SK-N-SH (cell line): ENCODE measurements at regions not wholly inside any gene's neighbourhood (a gene's known extent, or its start where the extent isn't known, plus 50 kb on each side); places are given as distances from the start of the nearest gene placed in this dataset.

Source experiments
- CTCF ChIA-PET: fragments of 300-600, 350-600 bp; formaldehyde crosslinking; extraction: SDS; loops from one replicate; lab custom pipeline; 2021; lab: Yijun Ruan, JAX
- POLR2A ChIA-PET: fragments of 350-600 bp; sonication (Branson Sonifier 250); formaldehyde crosslinking; extraction: SDS; loops from one replicate; lab custom pipeline; 2020; ENCODE audit warnings: antibody characterized with exemption, inconsistent platforms; lab: Yijun Ruan, JAX
- DNase-seq: peaks from one replicate; pipeline ENCODE4 v3.0.0; 2012
- H2AFZ ChIP-seq: fragments of 200-600 bp; sonication (generic); 2 replicates; pipeline ENCODE4 v1.8.1; 2016; ENCODE audit warnings: antibody characterized with exemption, mild to moderate bottlenecking, low read depth
- H3F3A ChIP-seq: fragments of 200-600 bp; sonication (generic); replicated peaks from 2 replicates; pipeline ENCODE3; 2016; ENCODE audit warnings: antibody characterized with exemption, mild to moderate bottlenecking; ENCODE audit not compliant: insufficient read depth
- H3K27ac ChIP-seq, 2 experiments: fragments of 200-500 bp in 1 of 2; fragments of 200-600 bp in 1 of 2; sonication (Bioruptor generic) in 1 of 2; sonication (generic), shearing (Covaris generic) in 1 of 2; 2 replicates each; pipeline versions ENCODE4 v1.5.1 to v1.6.1; 2014 to 2016; ENCODE audit warnings: low read depth in 2 of 2, inconsistent platforms in 1 of 2, low read length in 1 of 2, mild to moderate bottlenecking in 1 of 2, mixed read lengths in 1 of 2
- H3K27me3 ChIP-seq: fragments of 200-600 bp; sonication (generic), shearing (Covaris generic); 2 replicates; pipeline ENCODE4 v1.6.1; 2016; ENCODE audit warnings: mixed run types; ENCODE audit not compliant: insufficient read depth
- H3K36me3 ChIP-seq, 2 experiments: fragments of 200-500 bp in 1 of 2; fragments of 200-600 bp in 1 of 2; sonication (Bioruptor generic) in 1 of 2; sonication (generic) in 1 of 2; replicated peaks in 1 of 2; 2 replicates each; pipeline versions ENCODE3 to v1.5.1; 2014 to 2016; ENCODE audit warnings: low read length in 1 of 2, mild to moderate bottlenecking in 1 of 2; ENCODE audit not compliant: insufficient read depth in 2 of 2, control insufficient read depth in 1 of 2
- H3K4me1 ChIP-seq, 2 experiments: fragments of 200-500 bp in 1 of 2; fragments of 200-600 bp in 1 of 2; sonication (Bioruptor generic) in 1 of 2; sonication (generic), shearing (Covaris generic) in 1 of 2; 2 replicates each; pipeline versions ENCODE4 v1.5.1 to v1.6.1; 2014 to 2016; ENCODE audit warnings: low read depth in 1 of 2, low read length in 1 of 2, mixed run types in 1 of 2; ENCODE audit not compliant: insufficient read depth in 2 of 2, control insufficient read depth in 1 of 2
- H3K4me2 ChIP-seq: fragments of 200-600 bp; sonication (generic), shearing (Covaris generic); 2 replicates; pipeline ENCODE4 v1.6.1; 2017; ENCODE audit warnings: mixed run types
- H3K4me3 ChIP-seq, 2 experiments: fragments of 200-500 bp in 1 of 2; fragments of 200-600 bp in 1 of 2; sonication (Bioruptor generic) in 1 of 2; sonication (generic), shearing (Covaris generic) in 1 of 2; 2 replicates each; pipeline versions ENCODE4 v1.5.1 to v1.8.1; 2014 to 2016; ENCODE audit warnings: low read depth in 2 of 2, inconsistent platforms in 1 of 2, low read length in 1 of 2, mild to moderate bottlenecking in 1 of 2, mixed read lengths in 1 of 2, moderate library complexity in 1 of 2
- H3K79me2 ChIP-seq: fragments of 200-600 bp; sonication (generic); 2 replicates; pipeline ENCODE4 v1.8.1; 2017; ENCODE audit warnings: mild to moderate bottlenecking; ENCODE audit not compliant: insufficient read depth
- H3K9ac ChIP-seq: fragments of 200-600 bp; sonication (generic); 2 replicates; pipeline ENCODE4 v1.6.1; 2017; ENCODE audit warnings: mixed run types
- H3K9me2 ChIP-seq: fragments of 200-600 bp; sonication (generic); 2 replicates; pipeline ENCODE4 v1.6.1; 2017; ENCODE audit warnings: mixed run types
- H3K9me3 ChIP-seq: fragments of 200-600 bp; sonication (generic); 2 replicates; pipeline ENCODE4 v1.6.1; 2017; ENCODE audit warnings: mixed run types, mild to moderate bottlenecking, moderate library complexity
- H4K20me1 ChIP-seq: fragments of 200-600 bp; sonication (generic); 2 replicates; pipeline ENCODE4 v1.6.1; 2017; ENCODE audit warnings: mild to moderate bottlenecking, mixed run types; ENCODE audit not compliant: insufficient read depth
- ELF1 ChIP-seq: IDR thresholded peaks from 2 replicates; pipeline ENCODE4 v1.4.0; 2012
- EZH2phosphoT487 ChIP-seq: fragments of 200-600 bp; sonication (generic); IDR thresholded peaks from 2 replicates; pipeline ENCODE4 v1.6.1; 2017; ENCODE audit warnings: low read depth, mixed run types, mild to moderate bottlenecking, antibody characterized with exemption, moderate library complexity, borderline replicate concordance
- FOXJ3 ChIP-seq: sonication (generic); formaldehyde crosslinking; IDR thresholded peaks from 2 replicates; pipeline ENCODE4 v1.5.1; 2020; ENCODE audit warnings: mild to moderate bottlenecking, missing genetic modification reagents
- MXI1 ChIP-seq: IDR thresholded peaks from 2 replicates; pipeline ENCODE4 v1.6.1; 2012; ENCODE audit warnings: mild to moderate bottlenecking, low read depth, low read length, improper control_type of control experiment
- NFIC ChIP-seq: IDR thresholded peaks from 2 replicates; pipeline ENCODE4 v1.4.0; 2012; ENCODE audit warnings: borderline replicate concordance
- NRF1 ChIP-seq: IDR thresholded peaks from 2 replicates; pipeline ENCODE4 v1.6.1; 2012; ENCODE audit warnings: low read depth, mild to moderate bottlenecking, low read length
- RAD21 ChIP-seq: IDR thresholded peaks from 2 replicates; pipeline ENCODE4 v1.6.1; 2012; ENCODE audit warnings: mild to moderate bottlenecking, low read length
- RCOR1 ChIP-seq: fragments of 150-350 bp; IDR thresholded peaks from 2 replicates; pipeline ENCODE4 v1.6.1; 2017; ENCODE audit warnings: antibody characterized with exemption, low read length
- RXRA ChIP-seq: IDR thresholded peaks from 2 replicates; pipeline ENCODE4 v1.4.0; 2012; ENCODE audit warnings: low read depth, mild to moderate bottlenecking, borderline replicate concordance
- SIN3A ChIP-seq: IDR thresholded peaks from 2 replicates; pipeline ENCODE4 v1.6.1; 2012; ENCODE audit warnings: low read depth, mild to moderate bottlenecking, low read length, moderate library complexity, borderline replicate concordance
- SMC3 ChIP-seq: IDR thresholded peaks from 2 replicates; pipeline ENCODE4 v1.6.1; 2012; ENCODE audit warnings: low read depth, low read length, improper control_type of control experiment
- TAF1 ChIP-seq: IDR thresholded peaks from 2 replicates; pipeline ENCODE4 v1.6.1; 2012; ENCODE audit warnings: low read depth, mild to moderate bottlenecking, low read length, moderate library complexity, borderline replicate concordance
- TCF12 ChIP-seq: IDR thresholded peaks from 2 replicates; pipeline ENCODE4 v1.4.0; 2012
- TEAD4 ChIP-seq: IDR thresholded peaks from 2 replicates; pipeline ENCODE4 v1.4.0; 2012; ENCODE audit warnings: mild to moderate bottlenecking, borderline replicate concordance; ENCODE audit not compliant: insufficient read depth
- YY1 ChIP-seq: IDR thresholded peaks from 2 replicates; pipeline ENCODE4 v1.4.0; 2012; ENCODE audit warnings: low read depth, mild to moderate bottlenecking
- WGBS: methylation state at CpG from one replicate; pipeline ENCODE4 v1.1.6; 2017; ENCODE audit warnings: low lambda C conversion rate; 5-methylcytosine and 5-hydroxymethylcytosine counted together
- TF ChIP-seq, protein P1 (sequence below): IDR thresholded peaks from 2 replicates; pipeline ENCODE4 v1.4.0; 2012; ENCODE audit warnings: low read depth, borderline replicate concordance
- TF ChIP-seq, protein P2 (sequence below): IDR thresholded peaks from 2 replicates; pipeline ENCODE4 v1.4.0; 2012; ENCODE audit warnings: low read depth
- TF ChIP-seq, protein P3 (sequence below): fragments of 150-350 bp; IDR thresholded peaks from 2 replicates; pipeline ENCODE4 v1.6.1; 2016; ENCODE audit warnings: mild to moderate bottlenecking, low read depth, low read length

DNA sequence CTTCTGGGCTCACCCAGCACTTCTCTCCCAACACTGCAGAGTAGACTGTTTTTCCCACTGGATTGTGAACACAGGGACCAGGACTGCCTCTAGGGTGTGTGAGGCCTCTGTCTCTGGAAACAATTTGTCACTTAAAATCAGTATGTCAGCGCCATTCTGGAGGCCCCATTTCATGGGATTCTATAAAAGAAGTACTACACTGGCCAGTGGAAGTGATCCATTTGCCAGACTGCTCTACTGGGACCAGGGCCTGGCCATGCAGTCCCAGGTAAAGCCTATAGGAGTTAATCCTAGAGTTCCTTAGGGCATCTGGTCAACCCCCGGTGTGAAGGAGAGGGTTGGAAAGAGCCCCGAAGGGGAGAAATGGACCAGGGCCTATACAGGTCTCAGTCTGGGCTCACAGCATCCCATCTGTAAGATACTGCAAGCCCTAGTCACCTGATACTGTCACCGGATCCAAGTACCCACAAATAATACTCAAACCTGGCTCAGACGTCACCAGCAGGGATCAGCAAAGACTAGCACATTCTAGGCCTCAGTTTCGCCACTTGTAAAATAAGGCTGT, 245.0 kb downstream of the FOXD2 start:
- POLR2A ChIA-PET: no interaction called here
- 0 out of 2 replicates have a peak, but pooled peaks cover 5% of the 10 kb centered on the region for H3K27me3 ChIP-seq
- no peaks in the 10 kb centered on the region for H4K20me1 ChIP-seq
- H3K9ac ChIP-seq: no peak overlapping the region
- no peak overlapping the region for H3K27ac ChIP-seq
- no peaks in the 10 kb centered on the region for H3K36me3 ChIP-seq
- WGBS: 48% methylated on average over 6 of the region's 6 CpGs
- H3K4me2 ChIP-seq: no peak overlapping the region
- DNase-seq: no peak
- H2AFZ ChIP-seq: no peak overlapping the region
- no peaks in the 10 kb centered on the region for H3K9me2 ChIP-seq
- H3K4me1 ChIP-seq: peaks cover 0 to 13% of the 10 kb centered on the region in 2 experiments; a peak in 1 of 4 replicates
- no peaks in the 10 kb centered on the region for H3F3A ChIP-seq
- no peak overlapping the region for H3K4me3 ChIP-seq
- TF ChIP-seq FOXJ3 (CRISPR knock-in tag): no peak
- TF ChIP-seq SIN3A: no peak
- TF ChIP-seq, protein P1, sequence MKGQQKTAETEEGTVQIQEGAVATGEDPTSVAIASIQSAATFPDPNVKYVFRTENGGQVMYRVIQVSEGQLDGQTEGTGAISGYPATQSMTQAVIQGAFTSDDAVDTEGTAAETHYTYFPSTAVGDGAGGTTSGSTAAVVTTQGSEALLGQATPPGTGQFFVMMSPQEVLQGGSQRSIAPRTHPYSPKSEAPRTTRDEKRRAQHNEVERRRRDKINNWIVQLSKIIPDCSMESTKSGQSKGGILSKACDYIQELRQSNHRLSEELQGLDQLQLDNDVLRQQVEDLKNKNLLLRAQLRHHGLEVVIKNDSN: no peak
- no peak for TF ChIP-seq TEAD4
- no peak for TF ChIP-seq EZH2phosphoT487
- TF ChIP-seq ELF1: no peak
- TF ChIP-seq SMC3: no peak
- no peak for TF ChIP-seq NFIC
- no peak for TF ChIP-seq TAF1
- TF ChIP-seq RXRA: no peak
- TF ChIP-seq TCF12: no peak
- TF ChIP-seq, protein P2, sequence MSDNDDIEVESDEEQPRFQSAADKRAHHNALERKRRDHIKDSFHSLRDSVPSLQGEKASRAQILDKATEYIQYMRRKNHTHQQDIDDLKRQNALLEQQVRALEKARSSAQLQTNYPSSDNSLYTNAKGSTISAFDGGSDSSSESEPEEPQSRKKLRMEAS: no peak
- TF ChIP-seq RCOR1: no peak
- no peak for TF ChIP-seq NRF1
- TF ChIP-seq YY1: no peak
- no peak for TF ChIP-seq MXI1
- TF ChIP-seq RAD21: no peak
- TF ChIP-seq, protein P3, sequence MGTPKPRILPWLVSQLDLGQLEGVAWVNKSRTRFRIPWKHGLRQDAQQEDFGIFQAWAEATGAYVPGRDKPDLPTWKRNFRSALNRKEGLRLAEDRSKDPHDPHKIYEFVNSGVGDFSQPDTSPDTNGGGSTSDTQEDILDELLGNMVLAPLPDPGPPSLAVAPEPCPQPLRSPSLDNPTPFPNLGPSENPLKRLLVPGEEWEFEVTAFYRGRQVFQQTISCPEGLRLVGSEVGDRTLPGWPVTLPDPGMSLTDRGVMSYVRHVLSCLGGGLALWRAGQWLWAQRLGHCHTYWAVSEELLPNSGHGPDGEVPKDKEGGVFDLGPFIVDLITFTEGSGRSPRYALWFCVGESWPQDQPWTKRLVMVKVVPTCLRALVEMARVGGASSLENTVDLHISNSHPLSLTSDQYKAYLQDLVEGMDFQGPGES: no peak
- TF ChIP-seq, all 33 proteins: peak for 0
- CTCF ChIA-PET: interaction anchor here (1.9 kb wide), 1 partner anchor 245 kb away, joined by 5 read pairs; the partner anchor contains the start of gene FOXD2
- no peaks in the 10 kb centered on the region for H3K79me2 ChIP-seq
- H3K9me3 ChIP-seq: no peaks in the 10 kb centered on the region
